ENCODE measurements at regions not wholly inside any gene's neighbourhood (a gene's known extent, or its start where the extent isn't known, plus 50 kb on each side); places are given as distances from the start of the nearest gene placed in this dataset.

DNA sequence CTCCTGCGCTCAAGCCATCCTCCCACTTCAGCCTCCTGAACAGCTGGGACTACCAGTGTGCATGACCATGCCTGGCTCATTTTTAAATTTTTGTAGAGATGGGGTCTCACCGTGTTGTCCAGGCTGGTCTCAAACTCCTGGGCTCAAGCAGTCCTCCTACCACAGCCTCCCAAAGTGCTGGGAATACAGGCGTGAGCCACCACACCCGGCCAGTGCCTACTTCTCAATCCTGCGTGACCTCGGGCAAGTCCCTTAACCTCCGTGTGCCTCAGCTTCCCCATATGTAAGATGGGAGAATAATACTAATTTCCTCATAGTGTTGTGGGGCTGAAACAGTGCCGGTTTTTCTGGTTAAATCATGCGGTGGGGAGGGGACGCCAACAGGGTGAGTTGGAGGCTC, 143.5 kb upstream of the CIBAR2 start:
- intact Hi-C loops (cut with DNase I; ENCODE audit: low total_unique reads): no loop called here
- H3K4me1 ChIP-seq: no peaks in the 10 kb centered on the region
- no peaks in the 10 kb centered on the region for H3K36me3 ChIP-seq
- DNase-seq: no peak
- in situ Hi-C loops (cut with MboI; ENCODE audit: low sequenced_read_pairs in 4 of 4): loop anchor here in 1 of 4 donors (25.0 kb wide), 1 partner anchor 457 kb away; no protein-coding TSS in a partner anchor
- no peak for TF ChIP-seq CTCF (IDR thresholded peaks at IDR 0.05 in 4 of 5, conservative IDR thresholded peaks at IDR 0.05 in 1 of 5)
- no peak for TF ChIP-seq POLR2A (IDR thresholded peaks at IDR 0.05)
- no peaks in the 10 kb centered on the region for H3K27me3 ChIP-seq
- no peak overlapping the region for H3K4me3 ChIP-seq
- no peaks in the 10 kb centered on the region for H3K9me3 ChIP-seq
- H3K27ac ChIP-seq: no peak overlapping the region
- no peak for ATAC-seq

DNA sequence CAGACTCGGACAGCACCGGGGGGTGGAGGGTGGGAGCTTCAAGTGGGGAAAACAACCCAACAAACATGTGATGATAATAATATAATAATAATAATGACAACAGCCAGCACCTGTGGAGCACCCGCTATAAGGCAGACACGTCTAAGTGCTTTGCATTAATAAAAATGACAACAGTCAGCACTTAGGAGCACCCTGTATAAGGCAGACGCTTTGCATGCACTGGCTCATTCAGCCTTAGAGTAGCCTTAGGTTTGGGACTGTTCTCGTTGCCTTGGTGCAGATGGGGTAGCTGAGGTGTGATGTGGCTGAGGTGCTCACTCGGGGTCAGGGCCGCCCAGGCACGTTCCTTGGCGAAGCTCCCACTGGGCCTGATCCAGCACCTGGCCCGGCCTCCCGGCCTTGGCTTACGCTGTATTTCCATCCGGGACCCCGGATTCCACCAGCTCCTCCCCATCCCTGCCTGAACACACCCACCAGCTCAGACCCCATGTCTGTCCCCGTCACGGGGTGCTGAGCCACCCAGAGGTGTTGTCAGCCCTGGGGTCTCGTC, 144.0 kb upstream of the CIBAR2 start:
- Histone ChIP-seq H3K4me3 (no peak overlapping the region), H3K36me3 (no peaks in the 10 kb centered on the region), H3K9me3 (no peaks in the 10 kb centered on the region), H3K27ac (no peak overlapping the region), H3K4me1 (no peaks in the 10 kb centered on the region), H3K27me3 (no peaks in the 10 kb centered on the region)
- no peak for ATAC-seq
- intact Hi-C loops (cut with DNase I; ENCODE audit: low total_unique reads): no loop called here
- in situ Hi-C loops (cut with MboI; ENCODE audit: low sequenced_read_pairs in 4 of 4): loop anchor here in 1 of 4 donors (25.0 kb wide), 1 partner anchor 456 kb away; no protein-coding TSS in a partner anchor
- TF ChIP-seq POLR2A (IDR thresholded peaks at IDR 0.05) (no peak), CTCF (IDR thresholded peaks at IDR 0.05 in 4 of 5, conservative IDR thresholded peaks at IDR 0.05 in 1 of 5) (no peak)
- DNase-seq: no peak

- DNase-seq (no peak), ATAC-seq (no peak)
- intact Hi-C loops (cut with DNase I; ENCODE audit: low total_unique reads) (no loop called here), in situ Hi-C loops (cut with MboI; ENCODE audit: low sequenced_read_pairs in 4 of 4) (loop anchor here in 1 of 4 donors (25.0 kb wide), 1 partner anchor 455 kb away; no protein-coding TSS in a partner anchor)
- no peaks in the 10 kb centered on the region for H3K9me3 ChIP-seq
- TF ChIP-seq POLR2A (IDR thresholded peaks at IDR 0.05): no peak
- TF ChIP-seq CTCF (IDR thresholded peaks at IDR 0.05 in 4 of 5, conservative IDR thresholded peaks at IDR 0.05 in 1 of 5): no peak
- no peak overlapping the region for H3K4me3 ChIP-seq
- H3K36me3 ChIP-seq: no peaks in the 10 kb centered on the region
- H3K4me1 ChIP-seq: peaks cover 0 to under 1% of the 10 kb centered on the region in 2 donors
- no peaks in the 10 kb centered on the region for H3K27me3 ChIP-seq
- H3K27ac ChIP-seq: no peak overlapping the region
These were observed 145.2 kb upstream of the CIBAR2 start for GRCh38 chr16:85257483-85257882.

- Histone ChIP-seq H3K4me3 (no peak overlapping the region), H3K36me3 (no peaks in the 10 kb centered on the region), H3K27ac (no peak overlapping the region), H3K27me3 (no peaks in the 10 kb centered on the region), H3K4me1 (peaks cover 0 to 7% of the 10 kb centered on the region in 2 donors), H3K9me3 (no peaks in the 10 kb centered on the region)
- no peak for TF ChIP-seq CTCF (IDR thresholded peaks at IDR 0.05 in 4 of 5, conservative IDR thresholded peaks at IDR 0.05 in 1 of 5)
- no peak for TF ChIP-seq POLR2A (IDR thresholded peaks at IDR 0.05)
- ATAC-seq (no peak), DNase-seq (no peak)
- in situ Hi-C loops (cut with MboI; ENCODE audit: low sequenced_read_pairs in 4 of 4): loop anchor here in 1 of 4 donors (25.0 kb wide), 1 partner anchor 454 kb away; no protein-coding TSS in a partner anchor
- intact Hi-C loops (cut with DNase I; ENCODE audit: low total_unique reads): no loop called here
These were observed 145.9 kb upstream of the CIBAR2 start for GRCh38 chr16:85258166-85258565.

DNA sequence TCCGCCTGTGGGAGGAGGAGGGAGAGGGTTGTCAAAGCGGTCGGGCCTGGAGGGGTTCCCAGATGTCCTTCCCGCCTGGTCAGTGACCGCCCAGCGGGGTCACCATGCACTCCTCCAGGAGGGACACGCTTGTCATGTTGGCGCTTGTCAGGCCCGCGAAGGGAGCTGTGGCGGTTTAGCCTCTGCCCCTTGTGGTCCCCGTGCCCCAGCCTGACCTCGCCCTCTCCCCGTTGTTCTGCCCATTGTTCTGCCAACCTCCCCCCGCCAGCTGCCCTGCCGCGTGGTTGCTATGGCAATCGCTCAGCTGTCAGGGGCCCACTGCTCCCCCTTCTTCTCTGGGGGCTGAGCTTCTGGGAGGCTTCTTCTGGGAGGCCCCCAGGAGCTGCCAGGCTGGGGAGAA, 146.4 kb upstream of the CIBAR2 start:
- ATAC-seq (no peak), DNase-seq (no peak)
- peaks cover 0 to 12% of the 10 kb centered on the region in 2 donors for H3K4me1 ChIP-seq
- H3K9me3 ChIP-seq: no peaks in the 10 kb centered on the region
- intact Hi-C loops (cut with DNase I; ENCODE audit: low total_unique reads) (no loop called here), in situ Hi-C loops (cut with MboI; ENCODE audit: low sequenced_read_pairs in 4 of 4) (loop anchor here in 1 of 4 donors (25.0 kb wide), 1 partner anchor 454 kb away; no protein-coding TSS in a partner anchor)
- no peak overlapping the region for H3K27ac ChIP-seq
- H3K36me3 ChIP-seq: no peaks in the 10 kb centered on the region
- H3K27me3 ChIP-seq: no peaks in the 10 kb centered on the region
- H3K4me3 ChIP-seq: no peak overlapping the region
- no peak for TF ChIP-seq POLR2A (IDR thresholded peaks at IDR 0.05)
- no peak for TF ChIP-seq CTCF (IDR thresholded peaks at IDR 0.05 in 4 of 5, conservative IDR thresholded peaks at IDR 0.05 in 1 of 5)
